ENCODE measurements at regions not wholly inside any gene's neighbourhood (a gene's known extent, or its start where the extent isn't known, plus 50 kb on each side); places are given as distances from the start of the nearest gene placed in this dataset.

DNA sequence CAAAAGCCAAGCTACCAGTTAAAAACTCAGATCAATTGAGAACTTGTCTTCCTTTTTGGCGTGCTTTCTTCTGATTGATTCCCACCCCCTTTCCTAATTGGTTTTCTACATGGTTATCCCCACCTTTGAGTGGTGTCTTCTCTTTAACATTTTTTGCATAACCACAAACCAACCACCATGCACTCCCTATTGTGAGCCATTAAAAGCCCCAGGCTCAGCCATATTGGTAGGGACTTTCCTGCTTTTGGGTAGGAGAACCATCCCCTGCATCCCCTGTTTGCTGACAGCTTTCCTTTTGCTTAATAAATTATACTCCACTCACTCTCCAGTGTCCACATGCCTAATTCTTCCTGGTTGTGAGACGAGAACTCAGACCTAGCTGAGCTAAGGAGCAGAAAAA is 1651.4 kb upstream of the IGFBP7 start:
- TF ChIP-seq, protein P1, sequence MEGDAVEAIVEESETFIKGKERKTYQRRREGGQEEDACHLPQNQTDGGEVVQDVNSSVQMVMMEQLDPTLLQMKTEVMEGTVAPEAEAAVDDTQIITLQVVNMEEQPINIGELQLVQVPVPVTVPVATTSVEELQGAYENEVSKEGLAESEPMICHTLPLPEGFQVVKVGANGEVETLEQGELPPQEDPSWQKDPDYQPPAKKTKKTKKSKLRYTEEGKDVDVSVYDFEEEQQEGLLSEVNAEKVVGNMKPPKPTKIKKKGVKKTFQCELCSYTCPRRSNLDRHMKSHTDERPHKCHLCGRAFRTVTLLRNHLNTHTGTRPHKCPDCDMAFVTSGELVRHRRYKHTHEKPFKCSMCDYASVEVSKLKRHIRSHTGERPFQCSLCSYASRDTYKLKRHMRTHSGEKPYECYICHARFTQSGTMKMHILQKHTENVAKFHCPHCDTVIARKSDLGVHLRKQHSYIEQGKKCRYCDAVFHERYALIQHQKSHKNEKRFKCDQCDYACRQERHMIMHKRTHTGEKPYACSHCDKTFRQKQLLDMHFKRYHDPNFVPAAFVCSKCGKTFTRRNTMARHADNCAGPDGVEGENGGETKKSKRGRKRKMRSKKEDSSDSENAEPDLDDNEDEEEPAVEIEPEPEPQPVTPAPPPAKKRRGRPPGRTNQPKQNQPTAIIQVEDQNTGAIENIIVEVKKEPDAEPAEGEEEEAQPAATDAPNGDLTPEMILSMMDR (conservative IDR thresholded peaks at IDR 0.05; ENCODE audit: low read depth, low read length): no peak
- no peak for TF ChIP-seq EZH2 (IDR thresholded peaks at IDR 0.05; ENCODE audit: low read length, unreplicated experiment)

Measured in PC-3 (cell line).